ENCODE measurements at regions not wholly inside any gene's neighbourhood (a gene's known extent, or its start where the extent isn't known, plus 50 kb on each side); places are given as distances from the start of the nearest gene placed in this dataset.

DNA sequence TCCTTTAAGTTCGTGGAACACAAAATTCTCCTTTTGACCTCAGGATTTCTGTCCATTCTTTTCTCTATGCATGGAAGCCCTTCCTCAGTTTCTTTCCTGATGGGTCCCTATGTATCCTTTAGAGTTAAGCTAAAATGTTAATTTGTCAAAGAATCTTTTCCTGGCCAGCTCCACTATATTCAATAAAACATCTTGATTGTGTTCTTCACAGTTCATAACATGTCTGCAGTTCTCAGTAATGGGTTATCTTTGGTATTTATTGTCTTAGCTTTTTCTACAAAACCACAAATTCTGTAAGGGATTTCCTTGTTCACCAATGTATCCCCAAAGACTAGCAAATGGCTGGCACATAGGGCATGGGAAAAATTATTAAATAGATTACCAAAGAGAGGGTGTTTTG, 998.5 kb downstream of the ADGRL2 start:
- H3K36me3 ChIP-seq (ENCODE audit: control insufficient read depth in 1 of 2, insufficient read depth in 2 of 2, low read length in 2 of 2) = no peaks in the 10 kb centered on the region
- no peaks in the 10 kb centered on the region for H3K9me3 ChIP-seq (ENCODE audit: control insufficient read depth in 1 of 2, low read length in 2 of 2)
- no peak overlapping the region for H3K4me3 ChIP-seq (ENCODE audit: low read depth in 1 of 2, low read length in 2 of 2)
- no peak overlapping the region for H3K27ac ChIP-seq (ENCODE audit: low read length)
- no peaks in the 10 kb centered on the region for H3K4me1 ChIP-seq (ENCODE audit: control insufficient read depth in 1 of 2, insufficient read depth in 2 of 2, low read length in 2 of 2)
- H3K27me3 ChIP-seq (ENCODE audit: low read depth, low read length) = no peaks in the 10 kb centered on the region

DNA sequence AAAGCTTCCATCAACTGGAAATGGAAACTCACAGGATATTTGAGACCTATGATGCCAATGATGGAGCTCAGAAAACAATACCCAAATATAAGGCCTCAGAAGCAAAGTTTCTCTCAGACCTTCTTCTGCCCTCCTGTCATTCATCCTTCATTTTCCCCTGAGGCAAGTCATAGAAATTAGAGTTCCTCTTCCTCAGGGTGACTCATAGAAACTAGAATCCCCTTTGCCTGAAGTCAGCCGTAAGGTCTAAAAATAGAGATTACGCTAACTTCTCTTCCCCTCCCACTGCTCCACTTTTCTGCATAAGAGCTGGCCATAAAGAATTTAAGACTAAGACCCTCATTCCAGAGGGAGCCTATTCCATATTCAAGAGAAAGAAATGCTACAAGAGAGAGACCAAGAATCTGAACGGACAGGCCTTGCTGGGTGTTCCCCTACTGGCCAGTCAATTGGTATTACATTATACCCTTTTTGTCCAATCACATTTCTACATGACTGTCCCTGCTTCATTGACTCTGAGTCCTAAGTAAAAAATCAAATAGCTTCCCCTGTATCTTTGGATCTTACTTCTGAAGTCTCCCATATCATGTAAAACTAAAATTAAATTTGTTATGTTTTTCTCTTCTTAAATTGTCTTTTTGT, 994.9 kb downstream of the ADGRL2 start:
- no peaks in the 10 kb centered on the region for H3K27me3 ChIP-seq (ENCODE audit: low read depth, low read length)
- no peak overlapping the region for H3K27ac ChIP-seq (ENCODE audit: low read length)
- no peaks in the 10 kb centered on the region for H3K4me1 ChIP-seq (ENCODE audit: control insufficient read depth in 1 of 2, insufficient read depth in 2 of 2, low read length in 2 of 2)
- no peaks in the 10 kb centered on the region for H3K9me3 ChIP-seq (ENCODE audit: control insufficient read depth in 1 of 2, low read length in 2 of 2)
- H3K4me3 ChIP-seq (ENCODE audit: low read depth in 1 of 2, low read length in 2 of 2) = no peak overlapping the region
- H3K36me3 ChIP-seq (ENCODE audit: control insufficient read depth in 1 of 2, insufficient read depth in 2 of 2, low read length in 2 of 2) = no peaks in the 10 kb centered on the region

DNA sequence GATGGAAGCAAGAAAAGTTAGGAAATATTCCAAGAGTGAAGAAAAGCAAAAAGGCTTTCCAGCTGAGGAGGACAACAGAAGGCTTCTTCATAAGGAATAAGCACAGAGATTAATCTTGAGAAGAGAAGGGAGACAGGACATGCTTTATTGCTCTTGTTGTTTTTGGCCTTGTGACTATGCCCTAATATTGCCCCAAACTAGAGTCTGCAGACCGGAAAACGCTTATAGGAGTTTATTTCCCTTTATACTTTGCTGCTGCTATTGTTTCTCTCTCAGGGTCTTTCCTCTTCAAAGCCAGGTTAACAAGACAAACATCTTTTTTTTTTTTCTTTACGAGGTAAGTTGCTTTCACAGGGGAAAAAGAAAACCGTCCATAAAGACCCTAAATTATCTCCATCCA, 991.4 kb downstream of the ADGRL2 start:
- Histone ChIP-seq H3K27ac (ENCODE audit: low read length) (no peak overlapping the region), H3K36me3 (ENCODE audit: control insufficient read depth in 1 of 2, insufficient read depth in 2 of 2, low read length in 2 of 2) (no peaks in the 10 kb centered on the region), H3K27me3 (ENCODE audit: low read depth, low read length) (no peaks in the 10 kb centered on the region), H3K9me3 (ENCODE audit: control insufficient read depth in 1 of 2, low read length in 2 of 2) (peaks cover 0 to 5% of the 10 kb centered on the region in 2 donors), H3K4me3 (ENCODE audit: low read depth in 1 of 2, low read length in 2 of 2) (no peak overlapping the region), H3K4me1 (ENCODE audit: control insufficient read depth in 1 of 2, insufficient read depth in 2 of 2, low read length in 2 of 2) (no peaks in the 10 kb centered on the region)

DNA sequence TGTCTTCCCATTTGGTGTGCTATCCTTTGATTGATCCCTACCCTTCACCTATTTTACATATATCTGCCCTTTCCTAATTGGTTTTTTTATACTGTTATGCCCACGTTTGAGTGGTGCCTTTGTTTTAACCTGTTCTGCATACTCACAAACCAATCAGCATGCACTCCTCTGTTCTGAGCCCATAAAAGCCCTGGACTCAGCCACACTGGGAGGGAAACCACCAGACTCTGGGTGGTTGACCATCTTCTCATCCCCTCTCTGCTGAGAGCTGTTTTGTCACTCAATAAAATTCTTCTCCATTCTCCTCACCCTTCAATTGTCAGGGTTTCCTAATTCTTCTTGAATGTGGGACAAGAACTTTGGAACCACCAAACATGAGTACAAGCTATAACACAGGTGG, 989.8 kb downstream of the ADGRL2 start:
- Histone ChIP-seq H3K4me1 (ENCODE audit: control insufficient read depth in 1 of 2, insufficient read depth in 2 of 2, low read length in 2 of 2) (no peaks in the 10 kb centered on the region), H3K36me3 (ENCODE audit: control insufficient read depth in 1 of 2, insufficient read depth in 2 of 2, low read length in 2 of 2) (no peaks in the 10 kb centered on the region), H3K4me3 (ENCODE audit: low read depth in 1 of 2, low read length in 2 of 2) (no peak overlapping the region), H3K27me3 (ENCODE audit: low read depth, low read length) (no peaks in the 10 kb centered on the region), H3K9me3 (ENCODE audit: control insufficient read depth in 1 of 2, low read length in 2 of 2) (peaks cover 0 to 5% of the 10 kb centered on the region in 2 donors), H3K27ac (ENCODE audit: low read length) (no peak overlapping the region)

DNA sequence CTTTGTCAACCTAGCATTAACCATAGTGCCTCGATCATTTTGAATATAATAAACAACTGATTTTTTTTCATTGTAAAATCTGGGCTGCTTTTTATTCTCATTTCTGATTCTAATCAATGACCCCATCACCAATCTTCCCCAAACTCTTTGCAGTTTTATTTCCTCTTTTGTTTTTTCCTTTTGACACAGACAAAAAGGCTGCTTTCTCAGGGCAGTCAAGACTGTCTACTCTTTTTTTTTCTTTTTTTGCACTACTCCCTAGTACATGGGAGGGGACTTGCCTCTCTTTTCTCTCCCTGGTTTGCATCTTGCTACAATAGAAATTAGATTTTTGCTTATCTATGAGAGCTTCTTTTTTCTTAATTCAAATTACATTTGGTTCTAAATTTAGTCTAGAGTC, 987.9 kb downstream of the ADGRL2 start:
- peaks cover 0 to 5% of the 10 kb centered on the region in 2 donors for H3K9me3 ChIP-seq (ENCODE audit: control insufficient read depth in 1 of 2, low read length in 2 of 2)
- H3K4me1 ChIP-seq (ENCODE audit: control insufficient read depth in 1 of 2, insufficient read depth in 2 of 2, low read length in 2 of 2) = no peaks in the 10 kb centered on the region
- H3K36me3 ChIP-seq (ENCODE audit: control insufficient read depth in 1 of 2, insufficient read depth in 2 of 2, low read length in 2 of 2) = no peaks in the 10 kb centered on the region
- no peaks in the 10 kb centered on the region for H3K27me3 ChIP-seq (ENCODE audit: low read depth, low read length)
- H3K4me3 ChIP-seq (ENCODE audit: low read depth in 1 of 2, low read length in 2 of 2) = no peak overlapping the region
- H3K27ac ChIP-seq (ENCODE audit: low read length) = no peak overlapping the region

DNA sequence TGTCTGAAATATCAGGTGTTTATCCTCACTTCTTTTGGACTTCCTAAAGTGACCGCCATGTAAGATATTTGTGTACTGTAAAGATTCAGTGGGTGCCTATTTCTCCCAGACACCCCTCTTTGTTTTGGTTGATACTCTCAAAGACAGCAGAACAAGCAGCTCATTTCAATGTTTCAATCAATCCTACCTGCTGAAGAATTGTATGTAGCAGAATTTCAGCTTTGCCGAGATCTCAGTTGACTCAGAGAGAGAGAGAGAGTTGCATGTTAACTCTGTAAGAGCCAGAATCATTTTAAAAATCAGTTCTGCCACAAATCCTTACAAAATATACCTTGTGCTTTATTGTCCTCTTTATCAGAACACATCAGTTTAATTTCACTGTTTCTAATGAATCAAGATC, 987.3 kb downstream of the ADGRL2 start:
- H3K4me3 ChIP-seq (ENCODE audit: low read depth in 1 of 2, low read length in 2 of 2) = no peak overlapping the region
- no peaks in the 10 kb centered on the region for H3K36me3 ChIP-seq (ENCODE audit: control insufficient read depth in 1 of 2, insufficient read depth in 2 of 2, low read length in 2 of 2)
- no peaks in the 10 kb centered on the region for H3K4me1 ChIP-seq (ENCODE audit: control insufficient read depth in 1 of 2, insufficient read depth in 2 of 2, low read length in 2 of 2)
- H3K27ac ChIP-seq (ENCODE audit: low read length) = no peak overlapping the region
- no peaks in the 10 kb centered on the region for H3K27me3 ChIP-seq (ENCODE audit: low read depth, low read length)
- H3K9me3 ChIP-seq (ENCODE audit: control insufficient read depth in 1 of 2, low read length in 2 of 2) = peaks cover 0 to 5% of the 10 kb centered on the region in 2 donors

DNA sequence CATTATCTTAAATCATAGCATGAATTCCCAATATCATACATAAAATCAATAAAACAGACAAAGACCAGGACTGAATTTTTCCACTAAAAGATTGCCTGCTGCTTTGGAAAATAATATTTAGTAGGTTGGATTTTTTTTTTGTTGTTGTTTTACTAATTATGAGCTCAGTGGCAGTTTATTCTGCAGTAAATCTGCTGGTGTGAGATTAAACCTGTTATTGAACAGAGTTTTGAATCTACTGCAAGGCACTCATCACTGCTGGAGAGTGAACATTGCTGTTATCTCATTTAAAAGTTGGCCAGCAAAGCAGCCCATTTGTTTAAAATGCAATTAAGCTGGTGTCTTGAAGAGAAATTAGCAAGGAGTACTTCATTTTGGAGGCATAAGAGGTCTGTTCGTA, 986.1 kb downstream of the ADGRL2 start:
- Histone ChIP-seq H3K4me3 (ENCODE audit: low read depth in 1 of 2, low read length in 2 of 2) (no peak overlapping the region), H3K9me3 (ENCODE audit: control insufficient read depth in 1 of 2, low read length in 2 of 2) (peaks cover 0 to 5% of the 10 kb centered on the region in 2 donors), H3K36me3 (ENCODE audit: control insufficient read depth in 1 of 2, insufficient read depth in 2 of 2, low read length in 2 of 2) (no peaks in the 10 kb centered on the region), H3K27ac (ENCODE audit: low read length) (no peak overlapping the region), H3K4me1 (ENCODE audit: control insufficient read depth in 1 of 2, insufficient read depth in 2 of 2, low read length in 2 of 2) (no peaks in the 10 kb centered on the region), H3K27me3 (ENCODE audit: low read depth, low read length) (no peaks in the 10 kb centered on the region)

DNA sequence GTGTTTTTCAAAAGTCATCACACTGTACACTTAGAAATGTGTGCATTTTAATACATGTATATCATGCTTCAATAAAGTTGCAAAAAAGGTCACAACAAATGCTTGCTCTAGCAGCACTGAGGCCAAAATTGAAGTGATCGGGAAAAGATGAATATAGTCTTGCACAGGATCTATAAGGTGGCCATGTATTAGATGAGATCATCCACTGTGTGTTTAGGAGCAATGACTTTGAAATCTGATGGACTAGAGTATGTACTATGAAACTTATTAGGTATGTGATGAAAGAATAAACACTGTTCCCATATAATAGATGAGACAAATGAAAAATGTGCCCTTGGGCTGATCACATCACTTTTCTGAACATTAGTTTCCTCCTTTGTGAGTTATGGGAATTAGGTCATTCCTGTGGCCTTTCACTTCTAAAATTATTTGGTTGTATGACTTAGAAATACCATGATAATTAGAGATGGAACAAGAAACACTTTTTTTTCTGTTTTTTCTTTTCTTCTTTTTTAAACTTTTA, 984.6 kb downstream of the ADGRL2 start:
- Histone ChIP-seq H3K9me3 (ENCODE audit: control insufficient read depth in 1 of 2, low read length in 2 of 2) (peaks cover 0 to 3% of the 10 kb centered on the region in 2 donors), H3K27me3 (ENCODE audit: low read depth, low read length) (no peaks in the 10 kb centered on the region), H3K4me1 (ENCODE audit: control insufficient read depth in 1 of 2, insufficient read depth in 2 of 2, low read length in 2 of 2) (no peaks in the 10 kb centered on the region), H3K36me3 (ENCODE audit: control insufficient read depth in 1 of 2, insufficient read depth in 2 of 2, low read length in 2 of 2) (no peaks in the 10 kb centered on the region), H3K27ac (ENCODE audit: low read length) (no peak overlapping the region), H3K4me3 (ENCODE audit: low read depth in 1 of 2, low read length in 2 of 2) (no peak overlapping the region)

DNA sequence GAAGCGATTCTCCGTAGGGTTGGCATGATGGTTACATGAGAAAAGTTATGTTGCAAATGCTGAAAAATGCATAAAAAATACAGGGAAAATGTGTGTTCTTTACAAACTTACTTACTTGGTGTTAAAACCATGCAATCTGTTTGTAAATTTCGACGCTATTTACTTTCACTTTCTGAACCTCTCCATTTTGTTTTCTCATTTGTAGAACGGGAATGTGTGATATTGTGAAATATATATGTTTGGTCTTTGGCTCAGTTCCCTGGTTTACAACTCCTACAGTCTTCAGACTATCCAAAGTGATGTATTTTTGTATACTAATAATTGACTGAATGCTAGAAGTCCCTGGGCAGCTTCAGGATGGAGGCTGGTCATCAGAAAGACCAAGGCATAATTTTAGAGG, 982.3 kb downstream of the ADGRL2 start:
- Histone ChIP-seq H3K27ac (ENCODE audit: low read length) (no peak overlapping the region), H3K9me3 (ENCODE audit: control insufficient read depth in 1 of 2, low read length in 2 of 2) (no peaks in the 10 kb centered on the region), H3K4me3 (ENCODE audit: low read depth in 1 of 2, low read length in 2 of 2) (no peak overlapping the region), H3K36me3 (ENCODE audit: control insufficient read depth in 1 of 2, insufficient read depth in 2 of 2, low read length in 2 of 2) (no peaks in the 10 kb centered on the region), H3K27me3 (ENCODE audit: low read depth, low read length) (no peaks in the 10 kb centered on the region), H3K4me1 (ENCODE audit: control insufficient read depth in 1 of 2, insufficient read depth in 2 of 2, low read length in 2 of 2) (no peaks in the 10 kb centered on the region)

DNA sequence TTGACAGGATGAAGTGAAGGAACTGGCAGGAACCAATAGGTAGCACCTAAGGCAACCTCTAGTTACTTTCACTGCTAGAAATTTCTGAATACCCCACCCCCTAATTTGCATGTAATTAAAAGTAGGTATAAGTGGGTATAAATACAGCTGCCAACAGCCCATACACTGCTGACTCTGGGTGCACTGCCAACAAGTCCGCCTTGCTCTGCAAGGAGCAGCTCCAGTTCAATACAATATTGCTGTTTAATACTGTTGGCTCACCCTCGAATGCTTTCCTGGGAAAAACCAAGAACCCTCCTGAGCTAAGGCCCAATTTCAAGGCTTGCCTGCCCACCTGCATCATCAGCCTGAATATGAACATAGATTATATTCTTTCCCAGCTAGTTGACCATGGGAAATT, 981.9 kb downstream of the ADGRL2 start:
- Histone ChIP-seq H3K4me3 (ENCODE audit: low read depth in 1 of 2, low read length in 2 of 2) (no peak overlapping the region), H3K27ac (ENCODE audit: low read length) (no peak overlapping the region), H3K36me3 (ENCODE audit: control insufficient read depth in 1 of 2, insufficient read depth in 2 of 2, low read length in 2 of 2) (no peaks in the 10 kb centered on the region), H3K9me3 (ENCODE audit: control insufficient read depth in 1 of 2, low read length in 2 of 2) (no peaks in the 10 kb centered on the region), H3K27me3 (ENCODE audit: low read depth, low read length) (no peaks in the 10 kb centered on the region), H3K4me1 (ENCODE audit: control insufficient read depth in 1 of 2, insufficient read depth in 2 of 2, low read length in 2 of 2) (no peaks in the 10 kb centered on the region)

DNA sequence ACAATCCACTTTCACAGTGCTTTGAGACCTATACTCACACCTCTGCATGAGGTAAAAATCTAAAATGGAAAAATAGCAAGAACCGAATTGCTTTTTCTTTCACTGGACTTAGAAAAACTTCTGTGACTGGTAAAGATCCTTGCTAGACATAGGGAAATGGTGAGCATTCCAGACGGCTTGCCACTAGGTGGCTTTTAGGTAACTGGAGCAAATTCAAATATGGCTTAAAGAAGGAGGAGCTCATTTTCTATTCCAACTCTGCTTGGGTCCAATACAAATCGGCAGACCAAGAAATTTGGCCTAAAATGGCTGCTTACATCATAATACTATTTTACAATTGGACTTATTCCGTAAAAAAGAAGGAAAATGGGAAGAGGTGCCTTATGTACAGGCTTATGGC, 977.9 kb downstream of the ADGRL2 start:
- H3K36me3 ChIP-seq (ENCODE audit: control insufficient read depth in 1 of 2, insufficient read depth in 2 of 2, low read length in 2 of 2) = no peaks in the 10 kb centered on the region
- H3K27ac ChIP-seq (ENCODE audit: low read length) = no peak overlapping the region
- H3K4me3 ChIP-seq (ENCODE audit: low read depth in 1 of 2, low read length in 2 of 2) = no peak overlapping the region
- no peaks in the 10 kb centered on the region for H3K27me3 ChIP-seq (ENCODE audit: low read depth, low read length)
- no peaks in the 10 kb centered on the region for H3K9me3 ChIP-seq (ENCODE audit: control insufficient read depth in 1 of 2, low read length in 2 of 2)
- H3K4me1 ChIP-seq (ENCODE audit: control insufficient read depth in 1 of 2, insufficient read depth in 2 of 2, low read length in 2 of 2) = no peaks in the 10 kb centered on the region

DNA sequence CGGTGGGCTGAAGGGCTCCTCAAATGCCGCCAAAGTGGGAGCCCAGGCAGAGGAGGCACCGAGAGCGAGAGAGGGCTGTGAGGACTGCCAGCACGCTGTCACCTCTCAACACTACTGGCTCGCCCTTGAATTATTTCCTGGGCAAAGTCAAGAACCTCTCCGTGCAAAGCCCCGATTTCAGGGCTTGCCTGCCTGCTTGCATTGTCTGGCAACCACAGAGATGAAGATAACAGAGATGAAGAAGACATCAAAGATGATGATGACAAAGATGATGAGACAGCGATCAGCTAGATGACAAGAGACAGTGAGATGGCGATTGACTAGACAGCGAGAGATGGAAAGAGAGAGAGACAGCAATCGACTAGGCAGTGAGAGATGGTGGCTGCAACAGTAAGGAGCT, 976.5 kb downstream of the ADGRL2 start:
- Histone ChIP-seq H3K27ac (ENCODE audit: low read length) (no peak overlapping the region), H3K36me3 (ENCODE audit: control insufficient read depth in 1 of 2, insufficient read depth in 2 of 2, low read length in 2 of 2) (no peaks in the 10 kb centered on the region), H3K4me3 (ENCODE audit: low read depth in 1 of 2, low read length in 2 of 2) (no peak overlapping the region), H3K4me1 (ENCODE audit: control insufficient read depth in 1 of 2, insufficient read depth in 2 of 2, low read length in 2 of 2) (no peaks in the 10 kb centered on the region), H3K27me3 (ENCODE audit: low read depth, low read length) (no peaks in the 10 kb centered on the region), H3K9me3 (ENCODE audit: control insufficient read depth in 1 of 2, low read length in 2 of 2) (no peaks in the 10 kb centered on the region)
